Esophagus squamous epithelium (tissue), 4 donors: ENCODE measurements at regions not wholly inside any gene's neighbourhood (a gene's known extent, or its start where the extent isn't known, plus 50 kb on each side); places are given as distances from the start of the nearest gene placed in this dataset.
A peak's percentile ranks its signal among the peaks of the same experiment; 100 is the strongest.

Source experiments
- POLR2A ChIP-seq, 4 donors: fragments of 450-650 bp; IDR thresholded peaks; one replicate each; pipeline ENCODE4 v1.6.1; 2017; ENCODE audit warnings: antibody characterized with exemption in 4 of 4, mild to moderate bottlenecking in 4 of 4, moderate library complexity in 3 of 4
- TF ChIP-seq, protein P1 (sequence below), 6 experiments: fragments of 450-650 bp in 4 of 6; fragments of 200-600 bp in 2 of 6; sonication (generic) in 2 of 6; IDR thresholded peaks; one replicate each; pipeline ENCODE4 v1.5.1; 2016 to 2019; ENCODE audit warnings: antibody characterized with exemption in 6 of 6, mild to moderate bottlenecking in 4 of 6, moderate library complexity in 4 of 6

DNA sequence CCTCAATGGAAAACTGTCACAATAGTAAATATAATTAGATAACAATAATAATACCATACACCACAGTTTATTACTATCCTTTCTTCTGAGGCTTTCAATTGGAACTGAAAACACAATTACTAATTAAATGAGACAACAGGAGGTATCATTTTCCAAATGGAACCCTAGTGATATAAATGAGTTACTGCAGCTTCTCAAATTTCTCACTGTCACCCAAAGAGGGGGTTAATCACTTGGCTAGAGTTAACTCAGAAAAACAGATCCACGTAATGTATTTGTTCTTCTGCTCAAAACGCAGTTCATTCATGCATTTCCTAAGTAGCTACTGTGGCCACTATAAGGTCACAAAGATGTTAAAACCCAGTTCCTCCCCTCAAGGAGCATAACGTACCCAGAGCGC, 120.9 kb upstream of the FOXN3 start:
- TF ChIP-seq, protein P1, sequence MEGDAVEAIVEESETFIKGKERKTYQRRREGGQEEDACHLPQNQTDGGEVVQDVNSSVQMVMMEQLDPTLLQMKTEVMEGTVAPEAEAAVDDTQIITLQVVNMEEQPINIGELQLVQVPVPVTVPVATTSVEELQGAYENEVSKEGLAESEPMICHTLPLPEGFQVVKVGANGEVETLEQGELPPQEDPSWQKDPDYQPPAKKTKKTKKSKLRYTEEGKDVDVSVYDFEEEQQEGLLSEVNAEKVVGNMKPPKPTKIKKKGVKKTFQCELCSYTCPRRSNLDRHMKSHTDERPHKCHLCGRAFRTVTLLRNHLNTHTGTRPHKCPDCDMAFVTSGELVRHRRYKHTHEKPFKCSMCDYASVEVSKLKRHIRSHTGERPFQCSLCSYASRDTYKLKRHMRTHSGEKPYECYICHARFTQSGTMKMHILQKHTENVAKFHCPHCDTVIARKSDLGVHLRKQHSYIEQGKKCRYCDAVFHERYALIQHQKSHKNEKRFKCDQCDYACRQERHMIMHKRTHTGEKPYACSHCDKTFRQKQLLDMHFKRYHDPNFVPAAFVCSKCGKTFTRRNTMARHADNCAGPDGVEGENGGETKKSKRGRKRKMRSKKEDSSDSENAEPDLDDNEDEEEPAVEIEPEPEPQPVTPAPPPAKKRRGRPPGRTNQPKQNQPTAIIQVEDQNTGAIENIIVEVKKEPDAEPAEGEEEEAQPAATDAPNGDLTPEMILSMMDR (IDR thresholded peaks at IDR 0.05) = peak in 1 of 6 experiments; percentile 18
- no peak for TF ChIP-seq POLR2A (IDR thresholded peaks at IDR 0.05)
